Endothelial cell of umbilical vein (primary cell): ENCODE measurements at regions not wholly inside any gene's neighbourhood (a gene's known extent, or its start where the extent isn't known, plus 50 kb on each side); places are given as distances from the start of the nearest gene placed in this dataset.

Source experiments
- BruUV-seq: library from RNA; stranded (reverse); fragments of 400-500 nt; replicated peaks from 2 replicates; lab custom pipeline; 2021; lab: Mats Ljungman, UMichigan
- CTCF ChIA-PET: fragments of 300-600, 350-600 bp; sonication (Branson Sonifier 250); formaldehyde crosslinking; loops from one replicate; lab custom pipeline; 2021; ENCODE audit warnings: antibody characterized with exemption, inconsistent platforms; lab: Charles Lee
- POLR2A ChIA-PET: fragments of 300-600, 350-600 bp; sonication (Branson Sonifier 250); formaldehyde crosslinking; loops from one replicate; lab custom pipeline; 2021; ENCODE audit warnings: antibody characterized with exemption, inconsistent platforms; lab: Charles Lee
- DNase-seq: peaks from one replicate; pipeline ENCODE4 v3.0.0-alpha.2; 2011; ENCODE audit warnings: low read depth, low spot score
- FAIRE-seq: peaks from 2 replicates; lab custom pipeline; 2011; peaks lifted over from hg19 to GRCh38; lab: Jason Lieb, UNC
- H2AFZ ChIP-seq: 2 replicates; pipeline ENCODE4 v1.6.0; 2012; ENCODE audit warnings: low read depth, low read length, control low read depth, inconsistent platforms
- H3K27ac ChIP-seq: 2 replicates; pipeline ENCODE4 v1.5.1; 2011; ENCODE audit warnings: low read depth, mild to moderate bottlenecking, control low read depth, low read length, moderate library complexity; ENCODE audit not compliant: insufficient read depth
- H3K27me3 ChIP-seq, 2 experiments: 2 replicates each; pipeline versions ENCODE4 v1.6.0 to v1.6.1; 2011; ENCODE audit warnings: low read length in 2 of 2, mixed read lengths in 1 of 2; ENCODE audit not compliant: control insufficient read depth in 2 of 2, insufficient read depth in 2 of 2
- H3K36me3 ChIP-seq, 2 experiments: 2 replicates in 1 of 2; 3 replicates in 1 of 2; pipeline ENCODE4 v1.5.1; 2011; ENCODE audit warnings: low read length in 2 of 2, mild to moderate bottlenecking in 1 of 2, moderate library complexity in 1 of 2; ENCODE audit not compliant: control insufficient read depth in 2 of 2, insufficient read depth in 2 of 2; ENCODE audit errors: extremely low read depth in 1 of 2
- H3K4me1 ChIP-seq: 3 replicates; pipeline ENCODE4 v1.5.1; 2011; ENCODE audit warnings: mild to moderate bottlenecking, low read length; ENCODE audit not compliant: control insufficient read depth, insufficient read depth; ENCODE audit errors: extremely low read depth
- H3K4me2 ChIP-seq: 2 replicates; pipeline ENCODE4 v1.6.1; 2011; ENCODE audit warnings: low read length, control low read depth, mixed read lengths; ENCODE audit not compliant: insufficient read depth
- H3K4me3 ChIP-seq, 3 experiments: fragments of 200-600 bp in 1 of 3; sonication (generic), shearing (Covaris generic) in 1 of 3; replicated peaks in 1 of 3; 2 replicates each; pipeline ENCODE4 v1.5.1; 2011 to 2016; ENCODE audit warnings: control low read depth in 3 of 3, low read length in 3 of 3, mild to moderate bottlenecking in 2 of 3, inconsistent platforms in 1 of 3, low read depth in 1 of 3, moderate library complexity in 1 of 3; ENCODE audit not compliant: insufficient read depth in 1 of 3
- H3K79me2 ChIP-seq: 2 replicates; pipeline ENCODE4 v1.6.0; 2012; ENCODE audit warnings: low read length, inconsistent platforms; ENCODE audit not compliant: control insufficient read depth, insufficient read depth
- H3K9ac ChIP-seq: replicated peaks from 2 replicates; pipeline ENCODE3; 2011; ENCODE audit warnings: low read length, control low read depth; ENCODE audit not compliant: insufficient read depth; ENCODE audit errors: extremely low read depth
- H3K9me1 ChIP-seq: replicated peaks from 3 replicates; pipeline ENCODE4 v1.6.0; 2011; ENCODE audit warnings: mild to moderate bottlenecking, low read length; ENCODE audit not compliant: control insufficient read depth, insufficient read depth; ENCODE audit errors: extremely low read depth
- H3K9me3 ChIP-seq: replicated peaks from 2 replicates; pipeline ENCODE4 v1.5.1; 2012; ENCODE audit warnings: low read length, inconsistent platforms; ENCODE audit not compliant: control insufficient read depth, insufficient read depth
- H4K20me1 ChIP-seq: replicated peaks from 2 replicates; pipeline ENCODE3; 2011; ENCODE audit warnings: mild to moderate bottlenecking, low read length; ENCODE audit not compliant: control insufficient read depth, insufficient read depth; ENCODE audit errors: extremely low read depth
- EZH2 ChIP-seq: IDR thresholded peaks from 2 replicates; pipeline ENCODE4 v1.6.1; 2012; ENCODE audit warnings: borderline replicate concordance, low read depth, mild to moderate bottlenecking, moderate library complexity, low read length, inconsistent platforms; ENCODE audit not compliant: severe bottlenecking
- FOS ChIP-seq: IDR thresholded peaks from 2 replicates; pipeline ENCODE4 v1.6.1; 2011; ENCODE audit warnings: mild to moderate bottlenecking, low read length, moderate library complexity, borderline replicate concordance; ENCODE audit not compliant: insufficient read depth
- GATA2 ChIP-seq: IDR thresholded peaks from 2 replicates; pipeline ENCODE4 v1.7.0; 2011; ENCODE audit warnings: low read depth, mild to moderate bottlenecking, moderate library complexity, mixed read lengths, low read length; ENCODE audit not compliant: insufficient read length, insufficient read depth
- JUN ChIP-seq: IDR thresholded peaks from 2 replicates; pipeline ENCODE4 v1.6.1; 2011; ENCODE audit warnings: borderline replicate concordance, low read depth; ENCODE audit not compliant: insufficient read length, insufficient read depth
- MYC ChIP-seq: IDR thresholded peaks from one replicate; pipeline ENCODE4 v1.6.1; 2011; ENCODE audit warnings: mild to moderate bottlenecking, low read depth, low read length
- dilution Hi-C: fragments of 300-500 bp; cut with MboI; formaldehyde crosslinking; loops from one replicate; pipeline ENCODE4 v1.15.0; 2019; ENCODE audit warnings: low sequenced_read_pairs; ENCODE audit not compliant: extremely low pct_ligation_motif_present
- intact Hi-C: fragments of 100-400 bp; cut with micrococcal nuclease; formaldehyde crosslinking; loops from one replicate; pipeline ENCODE4 v1.10.0; 2022
- TF ChIP-seq, protein P1 (sequence below), 2 donors: IDR thresholded peaks; 1 replicate in 1 of 2; 2 replicates in 1 of 2; pipeline ENCODE4 v1.5.1; 2011; ENCODE audit warnings: low read length in 2 of 2, mild to moderate bottlenecking in 2 of 2, moderate library complexity in 2 of 2, control low read depth in 1 of 2, inconsistent platforms in 1 of 2, low read depth in 1 of 2; ENCODE audit not compliant: insufficient read depth in 1 of 2; ENCODE audit errors: extremely low read depth in 1 of 2
- TF ChIP-seq, protein P2 (sequence below): IDR thresholded peaks from 2 replicates; pipeline ENCODE4 v1.6.1; 2011; ENCODE audit not compliant: insufficient read depth, insufficient read length

DNA sequence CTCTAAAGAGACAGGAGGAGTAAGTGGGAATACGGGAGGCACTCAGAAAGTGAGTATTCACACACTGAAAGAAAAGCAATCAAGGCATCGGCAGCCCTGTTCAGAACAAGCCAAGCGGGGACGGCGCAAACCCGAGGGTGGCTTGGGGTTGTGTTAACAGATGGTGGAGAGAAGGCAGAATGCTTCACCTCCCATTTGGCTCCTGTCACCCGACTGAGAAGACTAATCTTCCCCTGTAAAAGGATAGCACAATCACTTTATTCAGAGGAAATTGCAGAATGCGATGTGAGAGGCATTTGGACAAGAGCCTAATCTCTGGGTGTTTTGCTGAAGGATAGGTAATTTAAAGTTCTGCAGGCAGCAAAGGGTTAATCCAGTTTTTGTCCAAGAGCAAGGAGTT, 119.3 kb upstream of the WSCD1 start:
- Histone ChIP-seq H3K9me1 (no peaks in the 10 kb centered on the region), H3K9me3 (no peaks in the 10 kb centered on the region), H3K79me2 (no peaks in the 10 kb centered on the region), H2AFZ (no peak overlapping the region), H3K9ac (no peak overlapping the region), H3K4me1 (no peaks in the 10 kb centered on the region), H3K27ac (no peak overlapping the region), H4K20me1 (no peaks in the 10 kb centered on the region), H3K27me3 (peaks cover 11 to 15% of the 10 kb centered on the region in 2 experiments), H3K36me3 (no peaks in the 10 kb centered on the region), H3K4me2 (no peak overlapping the region), H3K4me3 (no peak overlapping the region)
- CTCF ChIA-PET = no interaction called here
- FAIRE-seq = no peak
- POLR2A ChIA-PET = no interaction called here
- intact Hi-C loops = no loop called here
- TF ChIP-seq, protein P1, sequence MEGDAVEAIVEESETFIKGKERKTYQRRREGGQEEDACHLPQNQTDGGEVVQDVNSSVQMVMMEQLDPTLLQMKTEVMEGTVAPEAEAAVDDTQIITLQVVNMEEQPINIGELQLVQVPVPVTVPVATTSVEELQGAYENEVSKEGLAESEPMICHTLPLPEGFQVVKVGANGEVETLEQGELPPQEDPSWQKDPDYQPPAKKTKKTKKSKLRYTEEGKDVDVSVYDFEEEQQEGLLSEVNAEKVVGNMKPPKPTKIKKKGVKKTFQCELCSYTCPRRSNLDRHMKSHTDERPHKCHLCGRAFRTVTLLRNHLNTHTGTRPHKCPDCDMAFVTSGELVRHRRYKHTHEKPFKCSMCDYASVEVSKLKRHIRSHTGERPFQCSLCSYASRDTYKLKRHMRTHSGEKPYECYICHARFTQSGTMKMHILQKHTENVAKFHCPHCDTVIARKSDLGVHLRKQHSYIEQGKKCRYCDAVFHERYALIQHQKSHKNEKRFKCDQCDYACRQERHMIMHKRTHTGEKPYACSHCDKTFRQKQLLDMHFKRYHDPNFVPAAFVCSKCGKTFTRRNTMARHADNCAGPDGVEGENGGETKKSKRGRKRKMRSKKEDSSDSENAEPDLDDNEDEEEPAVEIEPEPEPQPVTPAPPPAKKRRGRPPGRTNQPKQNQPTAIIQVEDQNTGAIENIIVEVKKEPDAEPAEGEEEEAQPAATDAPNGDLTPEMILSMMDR (IDR thresholded peaks at IDR 0.05; ENCODE audit: extremely low read depth in 1 of 2, insufficient read depth in 1 of 2, low read depth in 1 of 2, low read length in 2 of 2) = no peak
- TF ChIP-seq JUN (no peak), GATA2 (no peak), FOS (no peak), MYC (no peak)
- dilution Hi-C loops = no loop called here
- DNase-seq = no peak
- BruUV-seq = no TSS peak

DNA sequence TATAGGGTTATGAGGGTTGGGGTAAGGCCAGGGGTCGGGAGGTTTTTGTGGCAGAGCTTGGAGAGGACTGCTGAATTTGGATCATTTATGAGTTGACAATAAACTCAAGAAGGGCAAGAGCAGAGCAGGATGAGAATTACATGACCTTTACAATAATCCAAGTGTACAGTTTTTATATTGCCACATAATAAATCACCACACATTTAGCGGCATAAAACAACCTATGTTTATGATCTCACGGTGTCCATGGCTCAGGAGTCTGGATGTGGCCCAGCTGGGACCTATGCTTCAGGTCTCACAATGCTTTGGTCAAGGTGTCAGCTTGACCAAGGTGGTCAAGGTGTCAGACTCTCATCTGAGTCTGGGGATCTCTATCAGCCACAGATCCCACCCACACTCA, 118.3 kb upstream of the WSCD1 start:
- CTCF ChIA-PET = no interaction called here

More for the DNA sequence above, 118.3 kb upstream of the WSCD1 start:
- POLR2A ChIA-PET = no interaction called here
- no peak overlapping the region for H3K4me3 ChIP-seq
- H3K27ac ChIP-seq = no peak overlapping the region
- FAIRE-seq (no peak), DNase-seq (no peak)
- H3K27me3 ChIP-seq = peaks cover 11 to 15% of the 10 kb centered on the region in 2 experiments
- H3K9ac ChIP-seq = no peak overlapping the region
- no peak overlapping the region for H3K4me2 ChIP-seq
- TF ChIP-seq, protein P2, sequence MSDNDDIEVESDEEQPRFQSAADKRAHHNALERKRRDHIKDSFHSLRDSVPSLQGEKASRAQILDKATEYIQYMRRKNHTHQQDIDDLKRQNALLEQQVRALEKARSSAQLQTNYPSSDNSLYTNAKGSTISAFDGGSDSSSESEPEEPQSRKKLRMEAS = no peak
- TF ChIP-seq GATA2 = no peak
- TF ChIP-seq, protein P1 (IDR thresholded peaks at IDR 0.05; ENCODE audit: extremely low read depth in 1 of 2, insufficient read depth in 1 of 2, low read depth in 1 of 2, low read length in 2 of 2) = no peak
- TF ChIP-seq EZH2 = no peak
- no peaks in the 10 kb centered on the region for H4K20me1 ChIP-seq
- dilution Hi-C loops (no loop called here), intact Hi-C loops (no loop called here)
- BruUV-seq = no TSS peak
- H3K9me1 ChIP-seq = no peaks in the 10 kb centered on the region
- no peak overlapping the region for H2AFZ ChIP-seq
- no peaks in the 10 kb centered on the region for H3K79me2 ChIP-seq
- no peaks in the 10 kb centered on the region for H3K36me3 ChIP-seq
- H3K4me1 ChIP-seq = no peaks in the 10 kb centered on the region
- no peaks in the 10 kb centered on the region for H3K9me3 ChIP-seq
